Muscle layer of duodenum (tissue), 2 donors: ENCODE measurements at regions not wholly inside any gene's neighbourhood (a gene's known extent, or its start where the extent isn't known, plus 50 kb on each side); places are given as distances from the start of the nearest gene placed in this dataset.

Source experiments
- H3K27ac ChIP-seq: one replicate; pipeline ENCODE4 v1.7.0; 2013; ENCODE audit warnings: mild to moderate bottlenecking, low read length
- H3K27me3 ChIP-seq: one replicate; pipeline ENCODE4 v1.7.0; 2013; ENCODE audit warnings: low read depth, mild to moderate bottlenecking, control low read depth, low read length
- H3K36me3 ChIP-seq, 2 donors: one replicate each; pipeline ENCODE4 v1.7.0; 2013; ENCODE audit warnings: low read length in 2 of 2, control low read depth in 1 of 2, mild to moderate bottlenecking in 1 of 2; ENCODE audit not compliant: insufficient read depth in 2 of 2, control insufficient read depth in 1 of 2
- H3K4me1 ChIP-seq, 2 donors: one replicate each; pipeline ENCODE4 v1.7.0; 2013; ENCODE audit warnings: low read length in 2 of 2, mild to moderate bottlenecking in 2 of 2, control low read depth in 1 of 2, moderate library complexity in 1 of 2; ENCODE audit not compliant: insufficient read depth in 2 of 2, control insufficient read depth in 1 of 2
- H3K4me3 ChIP-seq, 2 donors: one replicate each; pipeline ENCODE4 v1.7.0; 2013; ENCODE audit warnings: low read length in 2 of 2, low read depth in 1 of 2, mild to moderate bottlenecking in 1 of 2
- H3K9me3 ChIP-seq, 2 donors: one replicate each; pipeline ENCODE4 v1.7.0; 2013; ENCODE audit warnings: low read length in 2 of 2, control low read depth in 1 of 2, mild to moderate bottlenecking in 1 of 2; ENCODE audit not compliant: control insufficient read depth in 1 of 2
- donor health status: healthy.

DNA sequence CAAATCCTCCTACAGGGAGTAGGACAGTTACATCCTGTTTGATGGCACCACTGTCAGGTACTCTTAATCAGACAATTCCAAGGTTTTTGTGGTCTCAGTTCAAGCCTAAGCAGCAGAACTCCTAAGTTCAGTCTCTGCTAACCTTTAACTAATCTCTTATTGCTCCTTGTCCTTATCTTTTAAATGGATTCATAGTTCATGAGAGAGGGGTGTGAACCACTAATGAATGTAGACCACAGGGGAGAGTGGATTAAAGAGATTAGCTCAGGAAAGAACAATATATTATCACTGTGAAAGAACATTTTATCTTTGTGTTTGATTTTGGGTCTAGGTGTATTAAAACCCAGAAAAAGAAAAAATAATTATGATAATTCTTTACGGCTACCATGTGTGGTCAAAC is 168.9 kb downstream of the DCK start:
- Histone ChIP-seq H3K27ac (no peak overlapping the region), H3K4me3 (no peak overlapping the region), H3K27me3 (no peaks in the 10 kb centered on the region), H3K4me1 (no peaks in the 10 kb centered on the region), H3K36me3 (no peaks in the 10 kb centered on the region), H3K9me3 (no peaks in the 10 kb centered on the region)

DNA sequence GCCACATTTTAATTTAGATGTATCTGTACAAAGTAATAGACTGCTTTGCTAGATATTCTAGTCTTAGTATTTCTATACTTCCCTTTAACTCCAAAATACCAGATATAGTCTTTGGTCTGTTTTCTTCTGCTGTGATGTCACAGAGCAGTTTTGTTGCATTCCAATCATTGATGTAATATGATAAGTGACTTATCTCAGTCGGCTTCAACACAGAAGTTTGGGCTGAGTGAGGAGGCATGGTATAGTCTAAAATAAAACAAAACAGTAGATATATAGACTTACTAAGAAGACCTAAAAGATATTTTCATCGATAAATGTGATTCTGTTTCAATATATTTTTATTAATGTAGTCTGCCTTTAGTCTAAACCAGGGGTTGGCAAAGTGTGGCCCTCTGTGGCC is 169.9 kb downstream of the DCK start:
- no peaks in the 10 kb centered on the region for H3K36me3 ChIP-seq
- no peak overlapping the region for H3K4me3 ChIP-seq
- H3K27me3 ChIP-seq = no peaks in the 10 kb centered on the region
- no peaks in the 10 kb centered on the region for H3K9me3 ChIP-seq
- no peak overlapping the region for H3K27ac ChIP-seq
- H3K4me1 ChIP-seq = no peaks in the 10 kb centered on the region

DNA sequence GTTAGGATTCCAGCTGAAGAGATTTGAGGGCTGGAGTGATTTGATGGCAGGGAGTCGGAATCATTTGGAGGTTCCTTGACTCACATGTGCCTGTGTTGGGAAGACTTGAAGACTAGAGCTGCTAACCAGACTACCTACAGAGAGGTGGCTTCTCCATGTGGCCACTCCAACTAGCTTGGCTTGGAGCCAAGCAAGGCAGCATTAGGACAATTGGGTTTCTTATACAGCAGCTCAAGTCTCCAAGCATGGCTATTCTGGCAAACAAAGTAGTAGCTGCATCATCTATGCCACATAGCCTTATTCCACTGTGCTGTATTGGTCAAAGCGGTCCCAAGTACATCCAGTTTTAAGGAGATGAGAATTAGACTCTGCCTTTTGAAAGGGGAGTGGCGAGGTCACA is 171.7 kb upstream of the SLC4A4 start:
- no peaks in the 10 kb centered on the region for H3K9me3 ChIP-seq
- no peaks in the 10 kb centered on the region for H3K36me3 ChIP-seq
- no peaks in the 10 kb centered on the region for H3K27me3 ChIP-seq
- H3K4me1 ChIP-seq = no peaks in the 10 kb centered on the region
- no peak overlapping the region for H3K4me3 ChIP-seq
- H3K27ac ChIP-seq = no peak overlapping the region

DNA sequence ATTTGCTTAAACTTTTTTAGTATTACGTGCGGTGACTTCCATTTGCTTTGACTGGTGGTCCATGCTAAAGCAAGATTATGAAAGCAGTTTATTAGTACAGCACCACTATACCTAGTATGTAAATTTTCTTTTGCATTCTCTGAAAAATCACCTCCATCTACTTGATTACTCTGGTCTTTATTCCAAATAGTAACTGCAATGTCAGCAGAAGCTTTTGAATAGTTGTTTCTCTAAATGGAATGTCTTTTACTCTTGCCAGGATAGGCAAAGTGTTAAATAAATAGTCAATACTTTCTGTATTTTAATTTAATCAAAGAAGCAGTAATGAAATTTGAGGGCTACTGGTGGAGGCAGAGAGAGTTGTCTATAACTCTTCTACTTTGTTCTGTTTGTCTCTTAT is 167.2 kb upstream of the SLC4A4 start:
- H3K4me3 ChIP-seq = no peak overlapping the region
- no peaks in the 10 kb centered on the region for H3K4me1 ChIP-seq
- no peaks in the 10 kb centered on the region for H3K27me3 ChIP-seq
- no peaks in the 10 kb centered on the region for H3K36me3 ChIP-seq
- no peaks in the 10 kb centered on the region for H3K9me3 ChIP-seq
- no peak overlapping the region for H3K27ac ChIP-seq

DNA sequence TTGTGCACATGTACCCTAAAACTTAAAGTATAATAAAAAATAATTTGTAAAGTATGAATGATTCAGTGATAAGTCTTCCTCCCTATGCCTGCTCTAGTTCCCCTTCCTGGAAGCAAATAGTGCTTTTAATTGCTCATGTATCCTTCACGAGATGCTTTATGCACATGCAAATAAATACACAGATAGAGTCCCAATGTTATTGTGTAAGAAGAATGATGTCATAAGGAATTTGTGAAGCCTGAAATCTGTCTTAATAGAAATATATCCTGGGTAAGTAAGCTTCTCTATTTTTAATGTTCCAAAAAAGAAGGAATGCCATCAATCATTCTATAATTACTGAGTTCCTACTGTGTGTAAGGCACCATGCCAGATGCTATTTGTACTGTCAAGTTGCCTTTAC is 157.5 kb upstream of the SLC4A4 start:
- Histone ChIP-seq H3K4me3 (no peak overlapping the region), H3K4me1 (peaks cover 0 to 11% of the 10 kb centered on the region in 2 donors), H3K27ac (no peak overlapping the region), H3K27me3 (no peaks in the 10 kb centered on the region), H3K36me3 (no peaks in the 10 kb centered on the region), H3K9me3 (no peaks in the 10 kb centered on the region)

DNA sequence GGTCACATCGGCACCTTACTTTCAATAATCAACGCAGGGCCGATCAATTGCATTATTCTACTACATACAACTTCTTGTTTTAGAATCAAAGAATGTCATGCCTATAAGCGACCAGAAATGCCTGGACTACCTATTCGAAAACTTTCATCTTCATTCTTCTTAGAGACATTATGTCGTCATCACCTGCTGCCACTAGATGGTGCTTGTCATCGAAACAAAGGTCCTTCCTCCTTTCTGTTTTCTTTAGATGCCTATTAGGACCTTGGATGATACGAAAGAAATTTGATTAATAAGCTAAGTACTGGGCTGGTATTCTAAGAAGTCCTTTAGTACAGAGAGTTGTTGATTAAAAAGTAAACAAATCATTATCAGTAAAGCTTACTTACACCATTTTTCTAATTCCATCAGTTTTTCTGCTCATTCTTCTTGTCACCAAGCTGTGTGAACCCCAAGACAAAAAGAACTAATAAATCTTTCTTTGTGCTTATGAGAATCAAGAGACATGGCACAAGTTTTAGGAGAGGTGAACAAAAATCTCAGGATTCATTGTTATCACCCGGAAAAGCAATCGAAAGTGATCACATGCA is 154.5 kb upstream of the SLC4A4 start:
- no peak overlapping the region for H3K27ac ChIP-seq
- H3K27me3 ChIP-seq = no peaks in the 10 kb centered on the region
- H3K9me3 ChIP-seq = no peaks in the 10 kb centered on the region
- H3K4me1 ChIP-seq = peaks cover 6 to 11% of the 10 kb centered on the region in 2 donors
- H3K36me3 ChIP-seq = no peaks in the 10 kb centered on the region
- no peak overlapping the region for H3K4me3 ChIP-seq

DNA sequence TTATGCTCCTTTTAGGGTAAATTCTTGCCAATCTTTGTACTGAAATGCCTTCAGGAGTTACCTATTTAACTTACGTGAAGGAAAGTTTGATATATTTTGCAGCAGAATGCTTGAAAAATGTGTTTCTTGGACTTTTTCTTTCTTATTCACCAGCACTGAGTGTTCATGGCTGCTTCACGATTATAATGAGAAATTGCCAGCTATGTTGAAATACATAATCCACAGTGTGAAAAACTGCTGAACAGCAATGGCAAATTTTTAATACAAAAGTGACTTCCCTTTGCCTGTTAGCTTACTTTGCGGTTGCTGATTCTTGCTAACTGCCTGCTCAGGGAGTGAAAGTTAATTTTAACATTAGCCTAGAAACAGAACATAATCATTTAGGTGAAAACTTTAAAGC is 153.8 kb upstream of the SLC4A4 start:
- Histone ChIP-seq H3K36me3 (no peaks in the 10 kb centered on the region), H3K9me3 (no peaks in the 10 kb centered on the region), H3K4me1 (peaks cover 6 to 11% of the 10 kb centered on the region in 2 donors), H3K27ac (no peak overlapping the region), H3K4me3 (no peak overlapping the region), H3K27me3 (no peaks in the 10 kb centered on the region)

DNA sequence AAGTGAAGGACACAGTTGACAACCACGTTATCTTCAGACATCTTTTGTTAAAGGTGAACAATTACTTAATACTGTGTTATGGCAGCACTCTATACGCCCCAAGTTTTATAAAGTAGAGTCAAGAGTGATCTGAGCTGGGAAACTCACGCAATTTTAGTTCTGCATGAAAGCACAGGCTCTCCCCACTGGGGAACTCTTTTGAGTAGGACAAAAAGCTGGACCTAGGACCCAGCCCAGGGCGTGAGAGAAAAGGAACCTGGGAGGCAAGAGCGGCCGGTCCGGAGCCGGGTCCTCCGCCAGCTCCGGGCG is 152.6 kb upstream of the SLC4A4 start:
- H3K27ac ChIP-seq = peak overlapping the region; percentile 19
- peak overlapping the region; percentile 63 to 88 for H3K4me3 ChIP-seq
- no peaks in the 10 kb centered on the region for H3K36me3 ChIP-seq
- peaks cover 6 to 11% of the 10 kb centered on the region in 2 donors for H3K4me1 ChIP-seq
- H3K27me3 ChIP-seq = no peaks in the 10 kb centered on the region
- H3K9me3 ChIP-seq = no peaks in the 10 kb centered on the region

DNA sequence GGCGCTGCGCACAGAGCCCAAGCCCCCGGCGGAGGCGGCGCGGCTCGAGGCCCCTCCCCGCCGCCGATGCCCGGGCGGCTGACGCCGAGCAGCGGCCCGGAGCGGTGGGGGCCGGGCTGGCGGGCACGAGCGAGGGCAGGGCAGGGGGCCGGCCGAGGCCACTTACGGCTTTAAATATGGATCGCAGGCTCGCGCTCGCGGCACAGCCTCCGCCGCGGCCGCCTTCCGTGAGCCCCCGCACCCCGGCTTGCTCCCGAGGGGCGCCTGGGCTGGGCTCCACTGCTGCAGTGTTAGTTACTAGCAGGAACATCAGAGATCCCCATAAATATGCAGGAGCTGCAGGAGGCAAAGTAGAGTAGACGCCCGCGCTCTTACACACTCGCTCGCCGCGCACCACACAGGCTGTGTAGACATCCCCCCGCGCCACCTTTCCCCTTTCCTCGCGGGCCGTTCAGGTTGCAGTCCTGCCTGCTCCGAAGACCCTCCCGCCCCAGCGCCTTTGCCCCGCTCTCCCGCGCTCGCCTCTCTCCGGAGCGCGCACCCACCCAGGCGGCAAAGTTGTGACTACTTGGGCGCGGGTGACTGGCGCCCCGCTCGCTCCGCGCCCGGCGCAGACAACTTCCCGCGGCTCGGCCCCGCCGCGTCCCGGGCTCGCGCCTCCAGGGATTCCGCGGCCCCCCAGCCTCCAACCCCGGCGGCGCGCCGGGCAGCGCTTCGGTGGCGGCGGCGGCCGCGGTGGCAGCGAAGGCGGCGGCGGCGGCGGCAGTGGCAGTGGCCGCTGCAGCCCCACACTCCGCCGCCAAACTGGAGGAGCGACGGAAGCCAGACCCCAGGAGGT is 152.0 kb upstream of the SLC4A4 start:
- H3K9me3 ChIP-seq = no peaks in the 10 kb centered on the region
- peaks cover 6 to 11% of the 10 kb centered on the region in 2 donors for H3K4me1 ChIP-seq
- no peak overlapping the region for H3K27ac ChIP-seq
- H3K27me3 ChIP-seq = no peaks in the 10 kb centered on the region
- H3K36me3 ChIP-seq = no peaks in the 10 kb centered on the region
- H3K4me3 ChIP-seq = peak overlapping the region; percentile 63 to 88

DNA sequence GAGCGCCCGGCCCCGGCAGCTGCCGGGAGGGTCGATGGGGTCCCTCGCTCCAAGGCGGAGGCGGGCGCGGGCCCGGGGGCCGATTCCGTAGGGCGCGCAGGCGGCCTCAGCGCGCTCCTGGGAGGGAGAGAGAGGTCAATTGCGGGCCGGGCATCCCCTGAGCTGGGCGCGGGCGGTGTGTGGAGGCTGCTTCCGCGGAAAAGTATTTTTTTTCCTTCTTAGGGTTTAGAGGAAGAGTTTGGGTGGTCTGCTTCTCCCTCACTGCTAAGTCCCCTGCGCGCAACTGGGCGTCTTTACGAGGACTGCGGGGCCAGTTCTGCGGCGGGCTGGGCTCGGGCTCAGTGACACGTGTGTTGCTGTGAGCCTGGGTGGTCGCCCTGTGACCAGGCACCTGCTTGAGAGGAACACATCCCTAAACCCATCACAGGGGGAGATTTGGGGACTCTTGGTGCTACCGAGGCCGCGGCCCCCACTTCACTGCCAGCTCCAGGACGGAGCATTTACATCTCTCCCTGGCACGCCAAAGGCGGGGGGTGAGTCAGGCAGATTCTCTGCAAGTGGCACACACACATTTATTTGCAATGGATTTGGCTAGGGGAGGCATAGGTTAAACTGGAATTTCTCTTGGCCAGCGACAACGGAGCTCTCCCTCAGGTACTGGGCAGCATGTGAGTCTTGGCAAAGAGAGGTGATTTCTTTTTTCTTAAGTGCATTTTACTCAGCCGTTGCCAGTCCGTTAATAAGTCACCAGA is 151.2 kb upstream of the SLC4A4 start:
- no peaks in the 10 kb centered on the region for H3K9me3 ChIP-seq
- peak overlapping the region; percentile 47 to 88 for H3K4me3 ChIP-seq
- no peaks in the 10 kb centered on the region for H3K27me3 ChIP-seq
- no peaks in the 10 kb centered on the region for H3K36me3 ChIP-seq
- peaks cover 6 to 11% of the 10 kb centered on the region in 2 donors for H3K4me1 ChIP-seq
- peak overlapping the region; percentile 17 for H3K27ac ChIP-seq

DNA sequence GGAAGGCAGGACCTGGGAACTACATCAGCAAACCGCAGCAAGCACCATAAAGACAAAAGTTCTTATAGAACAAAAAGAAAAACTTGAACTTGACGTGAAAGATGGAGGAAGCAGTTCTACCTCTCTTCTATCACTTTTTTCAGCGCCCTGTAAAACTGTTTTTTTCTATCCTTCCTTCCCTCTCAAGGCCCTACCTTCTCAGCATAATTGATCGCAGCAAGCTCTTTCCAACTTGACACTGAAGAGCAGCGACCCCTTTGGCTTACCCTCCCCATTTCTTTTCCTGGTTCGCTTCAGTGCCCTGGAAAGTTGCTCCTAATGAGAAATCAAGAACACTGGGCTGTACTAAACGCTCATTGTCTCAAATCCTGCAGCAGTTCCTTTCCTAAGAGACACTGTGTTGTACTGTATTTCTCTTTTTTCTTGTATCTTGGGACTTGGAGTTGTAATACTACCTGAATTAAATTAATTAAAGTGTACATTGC is 150.6 kb upstream of the SLC4A4 start:
- H3K9me3 ChIP-seq = no peaks in the 10 kb centered on the region
- H3K4me1 ChIP-seq = peaks cover 6 to 11% of the 10 kb centered on the region in 2 donors
- H3K27ac ChIP-seq = peak overlapping the region; percentile 17
- H3K4me3 ChIP-seq = peak overlapping the region; percentile 47 to 88
- H3K27me3 ChIP-seq = no peaks in the 10 kb centered on the region
- H3K36me3 ChIP-seq = no peaks in the 10 kb centered on the region
